Mucosa of descending colon (tissue), 3 donors: ENCODE measurements at regions not wholly inside any gene's neighbourhood (a gene's known extent, or its start where the extent isn't known, plus 50 kb on each side); places are given as distances from the start of the nearest gene placed in this dataset.

Source experiments
- ATAC-seq: fragments of 200-7000 bp; cut with Tn5 transposase; one replicate; pipeline ENCODE4 v1.9.1; 2020; ENCODE audit warnings: mild to moderate bottlenecking, moderate library complexity
- DNase-seq, 3 donors: peaks; one replicate each; pipeline ENCODE4 v3.0.0-alpha.2; 2020
- H3K36me3 ChIP-seq: fragments of 200-600 bp; one replicate; pipeline ENCODE4 v1.8.0; 2021; ENCODE audit warnings: low read depth, mild to moderate bottlenecking
- H3K4me1 ChIP-seq: fragments of 200-600 bp; one replicate; pipeline ENCODE4 v1.8.0; 2021; ENCODE audit warnings: low read depth, mild to moderate bottlenecking
- H3K4me3 ChIP-seq: fragments of 200-600 bp; one replicate; pipeline ENCODE4 v1.8.0; 2021; ENCODE audit warnings: mild to moderate bottlenecking
- H3K9me3 ChIP-seq: fragments of 200-600 bp; one replicate; pipeline ENCODE4 v1.8.0; 2021; ENCODE audit warnings: mild to moderate bottlenecking
- intact Hi-C, 2 donors: fragments of 100-400 bp; cut with DNase I in 1 of 2; cut with micrococcal nuclease in 1 of 2; formaldehyde crosslinking; loops; one replicate each; pipeline versions ENCODE4 v1.11.0 to v1.11.1; 2022; cut with DNase I, micrococcal nuclease
- TF ChIP-seq, protein P1 (sequence below): fragments of 200-600 bp; IDR thresholded peaks from one replicate; pipeline ENCODE4 v1.8.0; 2022; ENCODE audit warnings: antibody characterized with exemption, mild to moderate bottlenecking
- donor health status: DM: no; HTN: no; CAD: no; lungs with moderate emphysema.
- donor health status: DM: no; HTN: no; CAD: no.
- donor health status: DM: no; HTN: yes; CAD: no.

DNA sequence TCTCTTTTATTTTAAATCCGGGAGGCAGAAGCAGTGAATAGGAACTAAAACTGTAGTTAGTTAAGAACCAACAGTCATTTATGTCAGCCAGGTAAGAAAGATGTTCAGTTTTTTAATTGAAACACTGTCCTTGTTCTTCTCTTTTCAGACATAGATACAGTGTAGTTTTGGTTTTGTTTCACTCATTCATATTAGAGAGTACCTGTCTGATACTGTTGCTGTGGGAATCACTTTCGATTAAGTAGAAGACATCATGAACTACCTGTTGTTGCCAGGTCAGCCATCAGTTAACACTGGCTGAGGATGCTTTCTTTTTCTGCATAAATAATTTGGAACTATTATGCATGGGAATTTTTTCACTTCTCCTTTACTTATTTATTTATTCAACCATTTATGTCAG is 700.4 kb downstream of the OTOL1 start:
- Histone ChIP-seq H3K4me3 (no peak overlapping the region), H3K9me3 (no peaks in the 10 kb centered on the region), H3K4me1 (no peaks in the 10 kb centered on the region), H3K36me3 (no peaks in the 10 kb centered on the region)
- TF ChIP-seq, protein P1, sequence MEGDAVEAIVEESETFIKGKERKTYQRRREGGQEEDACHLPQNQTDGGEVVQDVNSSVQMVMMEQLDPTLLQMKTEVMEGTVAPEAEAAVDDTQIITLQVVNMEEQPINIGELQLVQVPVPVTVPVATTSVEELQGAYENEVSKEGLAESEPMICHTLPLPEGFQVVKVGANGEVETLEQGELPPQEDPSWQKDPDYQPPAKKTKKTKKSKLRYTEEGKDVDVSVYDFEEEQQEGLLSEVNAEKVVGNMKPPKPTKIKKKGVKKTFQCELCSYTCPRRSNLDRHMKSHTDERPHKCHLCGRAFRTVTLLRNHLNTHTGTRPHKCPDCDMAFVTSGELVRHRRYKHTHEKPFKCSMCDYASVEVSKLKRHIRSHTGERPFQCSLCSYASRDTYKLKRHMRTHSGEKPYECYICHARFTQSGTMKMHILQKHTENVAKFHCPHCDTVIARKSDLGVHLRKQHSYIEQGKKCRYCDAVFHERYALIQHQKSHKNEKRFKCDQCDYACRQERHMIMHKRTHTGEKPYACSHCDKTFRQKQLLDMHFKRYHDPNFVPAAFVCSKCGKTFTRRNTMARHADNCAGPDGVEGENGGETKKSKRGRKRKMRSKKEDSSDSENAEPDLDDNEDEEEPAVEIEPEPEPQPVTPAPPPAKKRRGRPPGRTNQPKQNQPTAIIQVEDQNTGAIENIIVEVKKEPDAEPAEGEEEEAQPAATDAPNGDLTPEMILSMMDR: no peak
- intact Hi-C loops: no loop called here
- DNase-seq (no peak), ATAC-seq (no peak)

- Histone ChIP-seq H3K36me3 (no peaks in the 10 kb centered on the region), H3K4me1 (no peaks in the 10 kb centered on the region), H3K9me3 (no peaks in the 10 kb centered on the region), H3K4me3 (no peak overlapping the region)
- ATAC-seq (no peak), DNase-seq (no peak)
- intact Hi-C loops: no loop called here
- TF ChIP-seq, protein P1: no peak
These were observed 704.2 kb downstream of the OTOL1 start for GRCh38 chr3:162200836-162201235.

GRCh38 chr3:162206648-162207047 is 710.0 kb downstream of the OTOL1 start:
- intact Hi-C loops: no loop called here
- TF ChIP-seq, protein P1: no peak
- H3K36me3 ChIP-seq: no peaks in the 10 kb centered on the region
- DNase-seq: no peak
- no peak overlapping the region for H3K4me3 ChIP-seq
- H3K9me3 ChIP-seq: no peaks in the 10 kb centered on the region
- no peaks in the 10 kb centered on the region for H3K4me1 ChIP-seq
- ATAC-seq: no peak

DNA sequence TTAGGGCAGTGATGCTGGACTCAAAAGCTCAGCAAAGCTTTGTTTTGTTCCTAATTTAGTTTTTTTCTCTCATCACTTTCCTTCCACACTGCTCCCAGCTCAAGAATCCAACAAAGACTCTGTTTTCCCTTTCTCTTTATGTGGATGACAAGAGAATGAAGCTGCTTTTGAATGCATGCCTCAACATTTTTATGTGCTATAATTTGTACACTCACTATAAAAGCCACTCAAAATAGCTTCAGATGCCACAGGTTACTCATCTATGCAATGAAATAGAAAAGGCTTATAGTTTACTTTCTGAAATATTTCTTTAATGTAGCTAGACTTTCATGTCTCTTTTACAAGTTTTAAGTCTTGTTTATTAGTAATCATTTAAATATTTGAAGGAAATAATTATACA is 714.9 kb downstream of the OTOL1 start:
- Histone ChIP-seq H3K36me3 (no peaks in the 10 kb centered on the region), H3K9me3 (no peaks in the 10 kb centered on the region), H3K4me1 (no peaks in the 10 kb centered on the region), H3K4me3 (no peak overlapping the region)
- ATAC-seq: no peak
- DNase-seq: no peak
- intact Hi-C loops: no loop called here
- TF ChIP-seq, protein P1: no peak

DNA sequence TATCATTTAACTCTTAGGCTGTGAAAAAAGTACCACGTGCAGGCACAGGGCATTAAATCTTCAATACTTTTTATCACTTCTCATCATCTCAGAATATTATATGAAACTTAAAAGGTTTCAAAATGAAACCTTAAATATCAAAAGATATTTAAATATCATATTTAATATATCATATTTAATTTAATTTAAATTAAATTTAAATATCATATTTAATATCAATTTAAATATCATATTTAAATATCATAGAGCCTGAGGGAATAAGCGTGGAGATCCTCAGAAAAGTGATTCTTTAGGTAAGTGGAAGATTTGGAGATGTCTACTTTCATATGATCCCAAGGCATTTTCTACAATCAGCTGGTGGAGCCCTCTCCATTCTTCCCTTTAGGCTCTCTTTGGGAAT is 716.6 kb downstream of the OTOL1 start:
- H3K4me1 ChIP-seq: no peaks in the 10 kb centered on the region
- DNase-seq: no peak
- intact Hi-C loops: no loop called here
- no peaks in the 10 kb centered on the region for H3K36me3 ChIP-seq
- H3K9me3 ChIP-seq: no peaks in the 10 kb centered on the region
- ATAC-seq: no peak
- TF ChIP-seq, protein P1: no peak
- no peak overlapping the region for H3K4me3 ChIP-seq

DNA sequence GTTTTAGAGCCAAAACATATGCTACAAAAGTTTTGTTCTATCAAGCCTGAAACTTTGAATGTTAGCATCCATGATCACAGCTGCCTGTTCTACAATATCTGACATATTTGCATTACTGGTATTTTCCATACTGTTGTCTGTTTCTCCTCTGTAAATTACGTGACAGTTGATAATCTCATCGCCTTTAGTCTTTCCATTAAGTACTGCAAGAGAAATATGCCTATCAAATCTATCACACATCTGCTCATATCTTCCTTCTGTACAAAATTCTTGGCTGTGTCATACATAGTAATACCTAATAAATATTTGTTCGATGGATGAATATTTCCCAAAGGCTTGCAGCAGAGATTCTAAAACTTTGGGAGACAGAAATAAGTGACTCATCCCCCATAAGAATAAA is 717.3 kb downstream of the OTOL1 start:
- Histone ChIP-seq H3K4me3 (no peak overlapping the region), H3K36me3 (no peaks in the 10 kb centered on the region), H3K9me3 (no peaks in the 10 kb centered on the region), H3K4me1 (no peaks in the 10 kb centered on the region)
- TF ChIP-seq, protein P1: no peak
- DNase-seq (no peak), ATAC-seq (no peak)
- intact Hi-C loops: no loop called here
